ENCODE measurements at regions not wholly inside any gene's neighbourhood (a gene's known extent, or its start where the extent isn't known, plus 50 kb on each side); places are given as distances from the start of the nearest gene placed in this dataset.
"Not testable (repeated sequence)": the region's sequence is repeated elsewhere in the genome, so short reads cannot be mapped to it uniquely, and the experiment has no call there.

DNA sequence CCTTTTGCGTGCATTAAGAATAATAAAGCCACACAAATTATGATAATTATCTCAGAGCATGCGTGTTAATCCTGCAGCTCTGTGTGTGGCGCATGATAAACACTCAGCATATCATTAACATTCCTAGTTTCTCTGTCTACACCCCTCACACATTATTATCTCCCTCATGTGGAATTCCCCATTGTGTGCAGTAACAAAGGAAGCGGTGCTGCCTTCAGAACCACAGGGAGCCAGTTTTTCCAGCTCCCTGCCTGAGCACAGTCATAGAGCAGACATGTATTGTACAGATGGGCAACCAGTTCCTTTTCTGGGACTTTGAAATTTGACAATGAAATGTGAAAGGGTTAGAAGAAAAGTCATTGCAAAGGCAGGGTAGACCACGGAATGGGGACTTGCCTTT is 1365.5 kb upstream of the CDH9 start:
- DNase-seq (ENCODE audit: low read depth): no peak

DNA sequence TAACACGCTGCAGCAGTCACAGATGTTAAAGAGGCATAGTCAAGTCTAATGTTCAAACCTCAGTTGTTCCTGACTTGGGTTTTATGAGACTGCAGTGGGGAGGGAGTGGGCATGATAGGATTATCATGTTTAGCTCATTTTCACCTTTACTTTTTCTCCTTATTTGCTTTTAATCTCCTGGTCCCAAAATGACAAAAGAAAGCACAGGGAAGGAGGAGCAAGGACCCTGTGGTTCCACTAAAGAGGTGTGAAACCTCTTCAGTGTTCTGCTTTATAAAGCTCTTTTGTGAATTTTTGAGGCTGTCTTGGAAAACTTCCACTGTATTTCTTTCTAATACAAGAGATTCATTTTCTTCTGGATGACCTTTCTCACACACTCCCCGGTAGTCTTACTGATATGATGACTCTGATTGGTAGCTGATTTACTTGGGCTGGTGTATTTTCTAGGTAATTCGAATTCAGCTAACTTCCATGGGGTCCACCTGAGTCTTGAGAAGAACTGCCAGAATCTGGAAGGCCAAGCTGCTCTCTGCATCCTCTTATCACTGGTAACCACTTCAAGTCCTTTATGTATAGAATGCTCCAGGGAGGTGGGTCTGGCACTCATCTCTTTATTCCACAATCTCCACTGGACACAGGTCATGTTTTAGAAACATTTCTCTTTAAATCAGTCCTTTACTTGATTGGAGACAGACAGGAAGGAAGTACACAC is 1364.4 kb upstream of the CDH9 start:
- no peak for DNase-seq (ENCODE audit: low read depth)

DNA sequence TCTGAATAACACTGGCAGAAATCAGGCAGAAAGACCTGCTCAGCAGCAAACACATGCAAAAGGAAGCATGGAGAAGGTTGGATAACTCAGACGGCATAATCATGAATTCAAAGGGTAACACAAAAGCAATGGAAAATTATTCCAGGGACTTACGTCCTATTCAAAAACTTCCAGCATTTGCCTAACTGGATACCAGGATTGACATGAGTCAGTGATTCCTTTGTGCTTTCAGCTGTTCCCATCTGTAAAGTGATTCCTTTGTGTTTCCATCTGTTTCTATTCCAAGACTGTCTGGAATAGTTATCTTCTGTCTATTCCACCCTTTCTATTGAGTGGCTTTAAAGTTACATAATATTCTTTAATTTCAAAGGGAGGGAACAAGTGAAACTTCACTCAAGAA is 1361.7 kb upstream of the CDH9 start:
- no peak for DNase-seq (ENCODE audit: low read depth)

DNA sequence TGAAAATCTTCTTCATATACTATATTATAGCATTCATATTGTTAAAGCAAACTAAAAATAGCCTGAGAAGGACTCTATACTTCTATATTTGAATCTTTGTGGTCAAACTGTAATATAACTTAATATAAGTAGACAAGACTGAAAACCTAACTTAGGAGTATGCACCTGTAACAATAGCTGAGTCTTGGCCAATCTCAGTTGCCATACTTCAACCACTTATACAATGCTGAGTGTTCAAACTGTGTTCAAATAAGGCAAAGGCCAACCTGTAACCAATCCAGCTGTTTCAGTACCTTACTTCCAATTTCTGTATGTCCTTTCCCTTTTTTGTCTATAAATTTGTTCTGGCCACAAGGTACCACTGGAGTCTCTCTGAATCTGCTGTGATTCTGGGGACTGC is 1360.8 kb upstream of the CDH9 start:
- no peak for DNase-seq (ENCODE audit: low read depth)

DNA sequence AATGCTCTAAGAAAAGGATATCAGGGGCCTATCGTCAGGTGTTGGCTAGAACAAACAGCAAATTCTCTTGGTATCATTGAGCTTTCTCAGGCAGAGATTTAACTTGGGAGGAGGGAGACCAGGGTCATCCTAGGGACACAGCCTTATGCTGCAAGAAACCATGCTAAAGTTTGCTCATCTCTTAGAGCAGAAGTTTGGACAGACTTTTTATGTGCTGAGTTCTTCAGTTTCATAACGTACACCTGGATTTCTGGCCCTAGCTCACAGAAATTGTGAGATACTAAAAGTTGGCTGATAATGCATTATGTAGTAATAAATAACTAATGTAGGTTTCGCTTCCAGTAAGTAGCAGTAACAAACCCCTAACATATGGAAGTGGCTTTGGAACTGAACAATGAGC is 1359.8 kb upstream of the CDH9 start:
- no peak for DNase-seq (ENCODE audit: low read depth)

DNA sequence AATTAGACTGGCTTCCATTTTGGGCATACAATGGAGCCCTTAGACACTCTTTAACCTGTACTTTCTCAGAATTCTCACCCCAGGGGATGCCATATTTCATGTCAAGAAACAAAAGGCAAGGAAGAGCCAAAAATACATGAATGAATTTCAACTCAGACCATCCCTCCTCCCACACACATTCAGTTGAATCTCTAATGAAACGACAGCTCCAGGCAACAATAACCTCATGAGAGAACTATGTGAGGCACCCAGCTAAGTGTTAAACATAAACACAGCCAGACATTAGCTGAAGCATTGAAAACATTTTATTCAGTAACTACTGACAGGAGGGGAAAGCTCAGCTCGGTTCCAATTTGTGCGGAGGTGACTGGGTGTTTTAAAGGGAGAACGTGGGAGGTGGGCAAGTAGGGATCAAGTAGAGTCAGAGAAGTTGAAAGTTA is 1359.1 kb upstream of the CDH9 start:
- no peak for DNase-seq (ENCODE audit: low read depth)

DNA sequence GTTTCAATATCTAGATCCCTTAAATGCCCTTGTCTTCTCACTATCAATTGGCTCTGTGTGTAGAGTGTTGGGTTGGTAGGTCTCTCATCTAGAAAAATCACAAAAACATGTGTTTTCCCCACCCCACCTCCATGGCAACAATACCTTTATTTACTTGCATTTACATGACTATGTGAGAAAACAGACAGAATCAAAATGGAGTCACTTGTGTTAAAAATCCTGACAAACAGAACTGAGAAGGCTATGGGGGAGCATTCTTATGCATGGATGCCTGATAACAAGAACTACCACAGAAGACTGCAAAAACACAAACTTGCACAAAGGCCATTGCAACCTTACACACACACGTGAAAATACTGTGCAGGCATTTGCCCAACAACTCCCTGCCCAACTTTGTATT is 1352.9 kb upstream of the CDH9 start:
- DNase-seq (ENCODE audit: low read depth): no peak

DNA sequence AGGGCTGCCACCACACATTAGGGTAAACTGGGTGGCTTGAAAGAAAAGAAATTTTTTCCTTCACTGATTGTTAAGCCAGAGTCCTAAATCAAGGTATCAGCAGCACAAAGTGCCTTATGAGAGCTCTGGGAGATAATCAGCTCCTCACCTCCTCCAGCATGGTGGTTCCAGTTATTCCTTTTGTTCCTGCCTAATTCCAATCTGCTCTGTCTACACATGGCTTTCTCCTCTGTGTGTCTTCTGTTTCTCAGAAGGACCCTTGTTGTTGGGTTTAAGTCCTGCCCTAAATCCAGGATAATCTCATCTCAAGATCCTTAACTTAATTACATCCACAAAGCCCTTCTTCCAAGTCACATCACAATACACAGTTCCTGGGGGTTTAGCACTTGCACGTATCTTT is 1352.0 kb upstream of the CDH9 start:
- DNase-seq (ENCODE audit: low read depth): no peak

DNA sequence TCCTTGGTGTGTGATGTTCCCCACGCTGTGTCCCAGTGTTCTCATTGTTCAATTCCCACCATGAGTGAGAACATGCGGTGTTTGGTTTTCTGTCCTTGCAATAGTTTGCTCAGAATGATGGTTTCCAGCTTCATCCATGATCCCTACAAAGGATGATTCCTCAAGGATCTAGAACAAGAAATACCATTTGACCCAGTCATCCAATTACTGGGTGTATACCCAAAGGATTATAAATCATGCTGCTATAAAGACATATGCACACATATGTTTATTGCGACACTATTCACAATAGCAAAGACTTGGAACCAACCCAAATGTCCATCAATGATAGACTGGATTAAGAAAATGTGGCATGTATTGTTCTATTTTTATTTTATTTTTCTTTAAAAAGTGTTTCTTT is 1351.3 kb upstream of the CDH9 start:
- DNase-seq (ENCODE audit: low read depth): not testable (repeated sequence)

DNA sequence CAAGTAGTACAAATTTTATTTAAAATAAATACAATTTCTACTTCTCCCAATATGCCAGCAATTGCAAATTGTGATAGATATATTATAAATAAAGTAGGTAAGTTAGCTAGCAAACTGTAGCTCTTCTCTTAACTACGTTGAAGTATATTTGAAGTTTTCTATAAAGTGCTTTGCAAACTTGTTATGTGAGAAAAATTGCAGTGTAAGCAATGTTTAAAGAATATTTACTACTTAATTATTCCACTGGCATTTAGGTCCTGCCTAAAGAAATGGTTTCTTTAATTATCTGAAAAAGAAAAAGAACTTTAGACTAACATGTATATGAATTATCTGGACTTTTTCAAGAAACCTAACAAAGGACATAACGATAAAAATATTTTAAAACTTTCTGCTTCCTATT is 1350.0 kb upstream of the CDH9 start:
- DNase-seq (ENCODE audit: low read depth): no peak

DNA sequence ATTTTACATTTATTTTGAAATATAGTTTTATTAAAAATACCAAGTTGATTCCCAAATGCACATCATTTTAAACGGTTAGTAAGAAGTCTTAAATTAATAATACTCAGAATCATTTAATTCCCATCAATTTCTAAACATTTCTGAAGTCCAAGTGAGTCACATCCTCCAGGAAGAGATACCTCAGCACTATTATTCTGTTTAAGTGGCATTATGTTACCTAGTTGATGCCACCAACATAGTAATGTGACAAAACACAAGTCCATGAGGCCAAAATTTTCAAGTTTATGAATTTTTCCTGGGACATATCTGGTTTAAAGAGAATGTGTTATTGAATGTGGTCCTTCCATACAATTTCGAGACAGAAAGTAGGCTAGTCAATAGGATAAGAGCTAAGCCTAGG is 1348.3 kb upstream of the CDH9 start:
- DNase-seq (ENCODE audit: low read depth): no peak

DNA sequence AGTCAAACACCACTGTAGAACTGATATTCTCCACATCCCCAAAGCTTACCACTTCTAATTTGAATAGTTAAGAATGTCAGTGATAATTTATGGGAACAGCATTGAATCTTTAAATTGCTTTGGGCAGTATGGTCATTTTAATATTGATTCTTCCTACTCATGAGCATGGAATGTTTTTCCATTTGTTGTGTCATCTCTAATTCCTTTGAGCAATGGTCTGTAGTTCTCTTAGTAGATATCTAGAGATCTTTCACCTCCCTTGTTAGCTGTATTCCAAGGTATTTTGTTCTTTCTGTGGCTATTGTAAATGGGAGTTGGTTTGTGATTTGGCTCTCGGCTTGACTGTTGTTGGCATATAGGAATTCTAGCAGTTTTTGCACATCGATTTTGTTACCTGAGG is 1341.8 kb upstream of the CDH9 start:
- no peak for DNase-seq (ENCODE audit: low read depth)

DNA sequence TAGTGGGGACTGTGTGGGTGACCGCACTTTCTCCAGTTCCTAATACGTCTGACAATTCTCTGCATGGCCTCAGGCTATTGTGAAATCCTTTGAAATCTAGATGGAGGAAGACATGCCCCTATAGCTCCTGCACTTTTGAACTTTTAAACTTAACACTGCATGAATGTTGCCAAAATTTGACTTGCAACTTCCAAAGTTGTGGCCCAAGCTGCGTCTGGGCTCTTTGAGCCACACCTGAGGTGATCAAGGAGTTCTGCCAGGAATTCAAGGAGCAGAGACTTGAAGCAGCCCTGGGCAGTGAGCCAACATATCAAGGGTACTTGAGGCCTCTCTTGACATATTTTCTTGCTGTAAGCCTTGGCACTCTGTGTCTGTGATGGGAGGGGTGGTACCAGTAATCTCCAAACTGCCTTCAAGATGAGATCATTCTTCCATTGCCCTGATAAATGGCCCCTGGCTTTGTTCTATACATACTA is 1336.1 kb upstream of the CDH9 start:
- peak; percentile 35 for DNase-seq (ENCODE audit: low read depth)

DNA sequence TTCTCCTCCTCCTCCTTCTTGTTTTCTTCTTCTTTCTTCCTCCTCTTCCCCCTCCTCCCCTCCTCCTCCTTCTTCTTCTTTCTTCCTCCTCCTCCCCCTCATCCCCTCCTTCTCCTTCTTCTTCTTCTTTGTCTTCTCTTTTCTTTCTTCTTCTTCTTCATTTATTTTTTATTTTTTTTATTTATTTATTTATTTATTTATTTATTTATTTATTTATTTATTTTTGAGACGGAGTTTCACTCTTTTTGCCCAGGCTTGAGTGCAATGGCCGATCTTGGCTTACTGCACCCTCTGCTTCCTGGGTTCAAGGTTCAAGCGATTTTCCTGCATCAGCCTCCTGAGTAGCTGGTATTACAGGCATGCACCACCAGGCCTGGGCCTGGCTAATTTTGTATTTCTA is 1332.5 kb upstream of the CDH9 start:
- no peak for DNase-seq (ENCODE audit: low read depth)

DNA sequence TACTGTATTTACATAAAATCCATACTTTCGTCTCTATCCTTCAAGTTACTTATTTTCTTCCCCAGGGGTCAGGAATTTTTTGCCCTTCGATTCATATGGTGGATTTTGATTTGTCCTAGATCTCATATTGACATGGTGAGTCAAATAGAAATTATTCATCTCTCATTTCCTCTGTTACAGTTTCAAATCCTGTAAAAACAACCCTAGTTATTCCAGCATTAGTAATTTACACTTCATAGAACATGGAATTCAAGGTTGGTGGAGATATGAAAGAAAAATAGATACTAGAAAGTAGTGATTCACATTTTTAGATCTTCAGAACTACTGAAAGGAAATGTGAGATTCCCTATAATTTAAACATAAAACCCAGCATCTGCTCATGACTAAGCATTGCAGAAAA is 1331.0 kb upstream of the CDH9 start:
- peak; percentile 27 for DNase-seq (ENCODE audit: low read depth)

DNA sequence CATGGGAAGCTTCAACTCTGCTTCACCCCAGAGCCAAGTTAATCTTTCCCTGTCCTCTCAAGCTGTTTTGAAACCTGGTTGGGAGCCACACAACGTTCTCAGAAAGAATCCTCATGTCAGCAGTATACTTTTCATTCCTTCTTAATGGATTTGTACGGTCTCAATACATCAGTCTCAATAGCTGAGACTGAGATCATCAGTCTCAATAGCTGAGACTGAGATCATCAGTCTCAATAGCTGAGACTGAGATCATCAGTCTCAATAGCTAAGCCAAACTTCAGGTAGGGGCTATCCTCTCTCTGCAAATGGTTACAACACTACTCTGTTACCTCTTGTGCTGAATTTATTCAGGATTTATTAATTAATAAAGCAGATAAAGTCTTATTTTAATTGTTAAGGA is 1317.4 kb upstream of the CDH9 start:
- no peak for DNase-seq (ENCODE audit: low read depth)

DNA sequence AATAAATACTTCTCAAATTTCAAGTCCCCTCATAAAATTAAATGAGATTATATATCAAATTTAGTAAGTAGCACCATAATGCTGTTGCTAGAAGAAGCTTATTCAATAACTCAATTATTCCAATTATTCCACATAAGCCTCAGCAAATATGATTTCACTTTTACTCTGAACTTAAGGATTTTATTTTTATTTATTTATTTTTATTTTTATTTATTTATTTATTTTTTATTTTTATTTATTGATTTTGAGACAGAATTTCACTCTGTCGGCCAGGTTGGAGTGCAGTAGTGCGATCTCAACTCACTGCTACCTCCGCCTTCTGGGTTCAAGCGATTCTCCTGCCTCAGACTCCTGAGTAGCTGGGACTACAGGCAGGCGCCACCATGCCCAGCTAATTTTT is 1308.3 kb upstream of the CDH9 start:
- no peak for DNase-seq (ENCODE audit: low read depth)

DNA sequence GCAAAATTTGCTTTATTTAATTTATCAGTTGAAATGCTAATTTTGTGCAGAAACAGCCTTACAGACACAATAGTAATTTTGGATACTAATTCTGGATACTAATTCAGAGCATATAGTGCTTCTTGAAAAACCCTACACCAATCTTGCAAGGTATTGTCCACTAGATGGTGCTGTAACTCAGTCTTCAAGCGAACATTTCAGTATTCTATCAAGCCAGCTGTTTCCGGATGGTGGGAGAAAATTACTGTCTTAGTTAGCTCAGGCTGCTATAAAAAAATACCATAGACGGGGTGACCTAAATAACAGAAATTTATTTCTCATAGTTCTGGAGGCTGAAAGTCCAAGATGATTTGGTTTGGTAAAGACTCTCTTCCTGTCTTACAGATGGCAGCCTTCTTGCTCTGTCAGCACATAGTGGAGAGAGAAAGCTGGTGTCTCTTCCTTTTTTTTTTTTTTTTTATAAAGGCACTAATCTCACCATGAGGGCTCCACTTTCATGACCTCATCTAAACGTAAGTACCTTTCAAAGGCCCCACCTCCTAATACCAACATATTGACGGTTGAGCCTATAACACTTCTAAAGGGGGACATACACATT is 1306.5 kb upstream of the CDH9 start:
- no peak for DNase-seq (ENCODE audit: low read depth)

DNA sequence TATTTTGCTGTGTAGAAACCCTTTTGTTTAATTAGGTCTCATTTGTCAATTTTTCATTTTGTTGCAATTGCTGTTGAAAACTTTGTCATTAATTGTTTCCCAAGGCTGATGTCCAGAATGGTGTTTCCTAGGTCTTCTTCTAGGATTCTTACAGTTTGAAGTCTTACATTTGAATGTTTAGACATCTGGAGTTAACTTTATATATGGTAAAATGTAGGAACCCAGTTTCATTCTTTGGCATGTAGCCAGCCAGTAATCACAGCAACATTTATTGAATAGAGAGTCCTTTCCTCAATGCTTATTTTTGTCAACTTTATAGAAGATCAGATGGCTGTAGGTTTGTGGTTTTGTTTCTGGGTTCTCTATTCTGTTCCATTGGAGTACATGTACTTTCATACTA is 1290.8 kb upstream of the CDH9 start:
- DNase-seq (ENCODE audit: low read depth): no peak

DNA sequence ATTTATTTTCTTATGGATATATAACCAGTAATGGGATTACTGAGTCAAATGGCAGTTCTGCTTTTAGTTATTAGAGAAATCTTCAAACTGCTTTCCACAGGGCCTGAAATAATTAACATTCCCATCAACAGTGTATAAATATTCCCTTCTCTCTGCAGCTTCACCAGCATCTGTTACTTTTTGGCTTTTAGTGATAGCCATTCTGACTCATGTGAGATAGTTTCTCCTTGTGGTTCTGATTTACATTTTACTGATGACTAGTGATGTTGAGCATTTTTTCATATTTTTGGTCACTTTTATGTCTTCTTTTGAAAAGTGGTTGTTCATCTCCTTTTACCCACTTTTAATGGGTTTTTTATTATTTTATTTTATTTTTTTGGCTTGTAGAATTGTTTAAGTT is 1290.3 kb upstream of the CDH9 start:
- DNase-seq (ENCODE audit: low read depth): no peak

DNA sequence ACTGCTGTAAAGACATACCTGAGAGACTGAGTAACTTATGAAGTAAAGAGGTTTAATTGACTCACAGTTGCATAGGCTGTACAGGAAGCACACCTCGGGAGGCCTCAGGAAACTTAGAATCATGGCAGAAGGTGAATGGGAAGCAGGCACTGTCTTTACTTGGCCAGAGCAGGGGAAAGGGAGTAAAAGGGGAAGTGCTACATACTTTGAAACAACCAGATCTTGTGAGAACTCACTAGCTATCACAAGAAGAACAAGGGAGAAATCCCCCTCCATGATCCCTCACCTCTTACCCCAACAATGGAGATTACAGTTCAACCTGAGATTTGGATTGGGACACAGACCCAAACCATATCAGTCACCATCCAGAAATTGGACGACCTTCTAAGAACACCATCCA is 1285.8 kb upstream of the CDH9 start:
- DNase-seq (ENCODE audit: low read depth): no peak

DNA sequence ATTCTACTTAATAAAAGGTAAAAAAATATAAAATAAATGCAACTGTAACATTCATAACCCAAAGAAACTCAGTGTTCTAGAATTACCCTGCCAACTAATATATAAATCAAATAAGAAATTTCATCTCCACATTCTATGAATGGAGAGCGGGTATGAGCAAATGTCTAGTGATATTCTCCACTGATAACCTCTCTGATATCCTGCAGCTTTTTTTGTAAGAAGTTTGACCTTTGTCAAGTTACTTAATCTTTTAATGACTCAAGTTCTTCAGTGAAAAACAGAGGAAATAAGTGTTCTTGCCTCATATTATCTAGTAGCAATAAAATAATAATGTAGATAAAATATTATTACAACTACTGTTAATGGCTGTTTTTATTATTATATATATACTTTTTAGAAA is 1275.6 kb upstream of the CDH9 start:
- DNase-seq (ENCODE audit: low read depth): no peak

DNA sequence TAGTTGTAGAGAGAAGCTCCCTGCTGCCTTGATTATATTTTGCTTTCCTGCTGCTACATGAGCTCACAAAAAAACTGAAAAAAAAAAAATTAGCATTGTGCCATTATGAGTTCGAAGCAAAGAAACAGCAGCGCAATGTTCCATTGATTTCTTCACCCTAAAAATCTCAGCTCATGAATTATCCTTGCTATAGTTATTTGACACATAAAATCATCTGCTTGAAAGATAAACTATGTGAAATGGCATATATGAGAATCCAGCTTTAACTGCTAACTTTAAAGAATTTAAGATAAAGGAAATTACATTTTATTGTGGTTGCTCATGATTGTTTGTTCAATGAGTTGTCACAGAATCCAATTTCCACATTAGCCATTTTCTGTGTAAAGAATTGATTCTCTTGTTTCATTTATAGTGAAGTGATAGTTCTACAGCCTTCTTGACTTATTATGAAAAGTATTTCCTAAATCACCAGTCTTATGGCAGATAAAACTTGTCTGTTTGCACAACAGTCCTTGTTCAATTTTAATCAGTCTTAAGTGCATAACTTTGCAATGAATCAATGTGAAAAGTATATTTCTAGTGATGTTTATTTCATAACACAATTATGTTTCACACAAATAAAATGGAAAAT is 1275.0 kb upstream of the CDH9 start:
- DNase-seq (ENCODE audit: low read depth): no peak

DNA sequence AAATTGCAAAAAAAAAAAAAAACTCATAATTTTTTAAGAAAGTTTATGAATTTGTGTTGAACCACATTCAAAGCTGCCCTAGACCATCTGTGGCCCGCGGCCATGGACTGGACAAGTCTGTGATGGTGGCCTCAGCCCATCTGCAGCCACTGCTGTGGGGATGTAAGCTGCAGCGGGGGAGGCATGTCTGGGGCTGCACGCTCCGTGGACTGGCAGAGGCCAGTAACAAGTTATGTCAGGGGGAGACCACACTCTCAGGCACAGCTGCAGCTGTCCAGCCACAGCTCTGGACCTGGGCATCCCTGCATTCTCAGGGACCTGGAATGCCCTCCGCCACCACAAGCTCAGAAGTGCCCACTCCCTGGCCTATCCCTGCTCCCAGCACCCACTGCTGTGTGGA is 1272.3 kb upstream of the CDH9 start:
- no peak for DNase-seq (ENCODE audit: low read depth)
